ENCODE measurements at regions not wholly inside any gene's neighbourhood (a gene's known extent, or its start where the extent isn't known, plus 50 kb on each side); places are given as distances from the start of the nearest gene placed in this dataset.
"Not testable (repeated sequence)": the region's sequence is repeated elsewhere in the genome, so short reads cannot be mapped to it uniquely, and the experiment has no call there.

- TF ChIP-seq CTCF (IDR thresholded peaks at IDR 0.05; ENCODE audit: insufficient read depth, low read length): no peak
- no peak for TF ChIP-seq REST (IDR thresholded peaks at IDR 0.05; ENCODE audit: insufficient replicate concordance, low read depth)
- TF ChIP-seq SPI1 (IDR thresholded peaks at IDR 0.05; ENCODE audit: borderline replicate concordance, low read depth): no peak
- no peak for TF ChIP-seq POLR2AphosphoS5 (IDR thresholded peaks at IDR 0.05; ENCODE audit: low read depth)
- TF ChIP-seq GABPA (IDR thresholded peaks at IDR 0.05; ENCODE audit: low read depth): no peak
- no peak overlapping the region for H3K4me3 ChIP-seq (replicated peaks; ENCODE audit: insufficient read depth, low read length)
- peaks cover 2% of the 10 kb centered on the region for H3K27me3 ChIP-seq (ENCODE audit: insufficient read depth, poor library complexity, severe bottlenecking)
- DNase-seq (ENCODE audit: low read depth in 1 of 2, low spot score in 1 of 2): no peak
- H3K27ac ChIP-seq (replicated peaks): no peak overlapping the region
Measured at GRCh38 chr9:85479305-85479704, 262.4 kb downstream of the AGTPBP1 start.

GRCh38 chr9:85478847-85479246, 262.9 kb downstream of the AGTPBP1 start:
- no peak for DNase-seq (ENCODE audit: low read depth in 1 of 2, low spot score in 1 of 2)
- Histone ChIP-seq H3K27ac (replicated peaks) (no peak overlapping the region), H3K4me3 (replicated peaks; ENCODE audit: insufficient read depth, low read length) (no peak overlapping the region), H3K27me3 (ENCODE audit: insufficient read depth, poor library complexity, severe bottlenecking) (no peaks in the 10 kb centered on the region)
- TF ChIP-seq REST (IDR thresholded peaks at IDR 0.05; ENCODE audit: insufficient replicate concordance, low read depth) (no peak), GABPA (IDR thresholded peaks at IDR 0.05; ENCODE audit: low read depth) (no peak), POLR2AphosphoS5 (IDR thresholded peaks at IDR 0.05; ENCODE audit: low read depth) (no peak), CTCF (IDR thresholded peaks at IDR 0.05; ENCODE audit: insufficient read depth, low read length) (no peak), SPI1 (IDR thresholded peaks at IDR 0.05; ENCODE audit: borderline replicate concordance, low read depth) (no peak)

- H3K27me3 ChIP-seq (ENCODE audit: insufficient read depth, poor library complexity, severe bottlenecking); H3K4me3 ChIP-seq (replicated peaks; ENCODE audit: insufficient read depth, low read length); H3K27ac ChIP-seq (replicated peaks); DNase-seq (ENCODE audit: low read depth in 1 of 2, low spot score in 1 of 2): not testable (repeated sequence)
Measured at GRCh38 chr9:85474896-85475295, 266.9 kb downstream of the AGTPBP1 start.

GRCh38 chr9:85471791-85472190, 270.0 kb downstream of the AGTPBP1 start:
- TF ChIP-seq SPI1 (IDR thresholded peaks at IDR 0.05; ENCODE audit: borderline replicate concordance, low read depth) (no peak), CTCF (IDR thresholded peaks at IDR 0.05; ENCODE audit: insufficient read depth, low read length) (no peak), REST (IDR thresholded peaks at IDR 0.05; ENCODE audit: insufficient replicate concordance, low read depth) (no peak), POLR2AphosphoS5 (IDR thresholded peaks at IDR 0.05; ENCODE audit: low read depth) (no peak), GABPA (IDR thresholded peaks at IDR 0.05; ENCODE audit: low read depth) (no peak)
- H3K4me3 ChIP-seq (replicated peaks; ENCODE audit: insufficient read depth, low read length): no peak overlapping the region
- DNase-seq (ENCODE audit: low read depth in 1 of 2, low spot score in 1 of 2): no peak
- H3K27me3 ChIP-seq (ENCODE audit: insufficient read depth, poor library complexity, severe bottlenecking): no peaks in the 10 kb centered on the region
- H3K27ac ChIP-seq (replicated peaks): no peak overlapping the region

Data from HL-60 (cell line).